HG03457 (cell line): ENCODE measurements at regions not wholly inside any gene's neighbourhood (a gene's known extent, or its start where the extent isn't known, plus 50 kb on each side); places are given as distances from the start of the nearest gene placed in this dataset.

ENCODE experiments used
- ATAC-seq: cut with Tn5 transposase; IDR thresholded peaks from one replicate; pipeline ENCODE4 v1.9.1; 2021; ENCODE audit warnings: moderate number of reproducible peaks; ENCODE audit not compliant: unreplicated experiment

GRCh38 chr7:108686494-108686893 lies 116.8 kb downstream of the DNAJB9 start:
- no peak for ATAC-seq

DNA sequence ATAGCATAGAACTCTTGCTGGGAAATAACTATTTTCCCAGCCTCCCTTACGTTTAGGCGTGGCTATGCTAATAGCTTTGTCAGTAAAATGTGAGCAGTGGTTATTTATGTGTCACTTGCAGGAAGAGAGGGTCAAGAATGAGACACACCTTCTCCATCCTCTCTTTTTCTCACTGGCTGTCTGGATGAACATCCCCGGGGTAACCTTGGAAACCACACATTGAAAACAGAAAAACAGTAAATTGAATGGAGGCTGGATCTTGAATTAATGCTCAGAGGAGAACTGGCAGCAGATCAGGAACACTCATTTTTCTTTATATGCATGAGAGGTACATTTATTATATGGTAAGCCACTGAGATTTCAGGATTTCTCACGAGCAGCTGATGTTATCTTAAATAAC lies 127.6 kb downstream of the DNAJB9 start:
- ATAC-seq, result no peak

DNA sequence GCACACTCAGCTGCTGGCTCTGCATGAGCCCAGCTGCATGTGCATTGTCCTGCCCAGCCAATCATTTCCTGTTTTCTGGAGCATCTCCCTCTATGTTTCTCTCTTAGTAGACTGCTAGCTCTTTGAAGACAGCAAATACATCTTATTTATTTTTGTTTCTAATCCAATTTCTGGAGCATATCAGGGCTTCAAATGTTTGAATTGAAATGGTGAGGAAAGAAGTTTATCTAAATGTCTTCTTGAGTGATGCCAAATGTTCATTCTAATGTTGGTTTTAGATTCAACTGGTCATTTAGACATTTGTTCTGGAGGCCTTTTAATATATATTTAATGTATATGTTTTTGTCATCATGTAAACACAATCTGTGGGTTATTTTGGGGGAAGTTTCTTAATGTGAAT lies 141.9 kb downstream of the DNAJB9 start:
- no peak for ATAC-seq

DNA sequence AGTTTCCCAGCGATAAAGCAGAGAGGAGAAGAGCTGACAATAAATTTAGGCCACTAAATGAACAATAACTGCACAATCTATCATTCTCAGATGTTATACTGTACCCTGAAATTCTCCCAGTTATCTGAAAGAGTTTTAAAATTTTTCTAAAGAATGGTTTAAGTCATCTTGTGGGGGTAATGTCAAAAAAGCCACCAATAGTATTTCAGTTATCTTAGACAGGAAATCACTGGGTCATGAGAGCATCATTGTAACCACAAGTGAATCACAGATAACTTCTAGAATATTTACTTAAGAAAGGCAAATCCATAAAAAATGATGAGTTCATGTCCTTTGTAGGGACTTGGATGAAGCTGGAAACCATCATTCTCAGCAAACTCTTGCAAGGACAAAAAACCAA lies 147.1 kb downstream of the DNAJB9 start:
- no peak for ATAC-seq

DNA sequence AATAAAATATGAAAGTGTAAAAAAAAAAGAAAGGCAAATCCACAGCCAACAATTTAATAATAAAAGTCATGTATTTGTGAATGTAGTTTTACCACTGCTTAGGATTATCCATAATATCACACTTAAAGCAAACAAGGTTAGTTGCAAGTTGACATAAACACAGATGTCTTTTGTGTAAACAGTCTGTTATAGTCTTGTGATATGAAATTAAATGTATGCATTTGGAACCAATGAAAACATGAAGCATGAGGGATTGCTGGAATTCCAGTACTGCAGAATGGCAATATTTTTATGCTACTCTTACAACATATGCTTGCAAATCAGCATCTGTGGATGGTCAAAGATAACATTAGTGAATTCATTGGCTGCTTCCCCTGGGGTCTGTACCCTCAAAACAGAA lies 148.1 kb downstream of the DNAJB9 start:
- ATAC-seq, result no peak

DNA sequence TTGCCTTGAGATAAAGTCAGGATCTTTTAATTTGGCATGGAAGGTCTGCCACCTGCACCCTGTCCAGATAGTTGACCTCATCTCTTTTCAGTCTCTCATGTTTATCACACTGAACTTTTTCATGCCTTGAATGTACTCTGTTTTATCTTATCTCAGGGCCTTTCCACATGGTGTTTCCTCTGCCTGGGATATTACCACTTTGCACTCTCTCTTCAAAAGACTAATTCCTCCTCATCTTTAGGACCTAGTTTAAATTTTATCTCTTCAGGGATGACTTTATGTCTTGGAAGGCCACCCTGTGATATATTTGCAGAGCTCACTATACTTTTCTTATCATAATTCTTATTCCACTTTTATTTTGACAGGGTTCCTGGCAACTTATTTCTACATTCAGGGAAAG lies 150.0 kb downstream of the DNAJB9 start:
- ATAC-seq, result no peak

DNA sequence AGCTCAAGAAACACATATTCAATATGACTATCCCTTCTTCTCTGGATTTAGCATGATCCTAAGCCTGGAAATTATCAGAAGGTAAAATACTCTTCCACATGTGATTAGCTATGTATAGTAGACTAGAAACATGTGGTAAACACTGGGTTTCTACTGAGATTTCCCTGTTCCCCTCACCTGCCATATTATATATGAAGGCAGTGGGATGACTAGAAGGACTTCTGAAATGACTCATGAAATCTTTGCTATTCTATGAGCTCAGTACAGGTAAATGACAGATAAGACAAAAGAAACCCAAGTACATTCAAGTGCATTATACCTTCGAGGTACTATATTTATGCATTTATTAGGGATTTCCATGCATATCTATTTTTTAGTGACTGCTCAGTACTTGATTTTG lies 152.9 kb downstream of the DNAJB9 start:
- no peak for ATAC-seq

DNA sequence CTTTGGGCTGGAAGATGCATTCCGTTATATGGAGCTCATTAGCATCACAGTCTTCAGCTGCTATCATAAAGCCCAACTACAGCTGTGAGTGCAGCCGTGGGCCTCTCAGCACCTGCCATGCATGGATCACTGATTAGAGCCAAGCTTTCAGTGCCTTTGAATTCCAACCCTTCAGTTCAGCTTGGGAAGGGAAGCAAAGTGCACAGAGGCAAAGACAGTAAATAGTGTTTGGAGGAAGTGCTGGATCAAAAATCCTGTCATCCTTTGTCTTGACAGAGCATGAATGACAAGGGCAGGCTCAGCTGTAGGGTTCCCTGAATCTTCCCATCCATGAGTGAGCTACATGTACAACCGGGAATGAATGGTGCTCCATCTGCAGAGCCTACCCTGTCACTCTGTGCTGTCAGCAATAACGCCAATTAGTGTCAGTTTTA lies 153.7 kb downstream of the DNAJB9 start:
- no peak for ATAC-seq

DNA sequence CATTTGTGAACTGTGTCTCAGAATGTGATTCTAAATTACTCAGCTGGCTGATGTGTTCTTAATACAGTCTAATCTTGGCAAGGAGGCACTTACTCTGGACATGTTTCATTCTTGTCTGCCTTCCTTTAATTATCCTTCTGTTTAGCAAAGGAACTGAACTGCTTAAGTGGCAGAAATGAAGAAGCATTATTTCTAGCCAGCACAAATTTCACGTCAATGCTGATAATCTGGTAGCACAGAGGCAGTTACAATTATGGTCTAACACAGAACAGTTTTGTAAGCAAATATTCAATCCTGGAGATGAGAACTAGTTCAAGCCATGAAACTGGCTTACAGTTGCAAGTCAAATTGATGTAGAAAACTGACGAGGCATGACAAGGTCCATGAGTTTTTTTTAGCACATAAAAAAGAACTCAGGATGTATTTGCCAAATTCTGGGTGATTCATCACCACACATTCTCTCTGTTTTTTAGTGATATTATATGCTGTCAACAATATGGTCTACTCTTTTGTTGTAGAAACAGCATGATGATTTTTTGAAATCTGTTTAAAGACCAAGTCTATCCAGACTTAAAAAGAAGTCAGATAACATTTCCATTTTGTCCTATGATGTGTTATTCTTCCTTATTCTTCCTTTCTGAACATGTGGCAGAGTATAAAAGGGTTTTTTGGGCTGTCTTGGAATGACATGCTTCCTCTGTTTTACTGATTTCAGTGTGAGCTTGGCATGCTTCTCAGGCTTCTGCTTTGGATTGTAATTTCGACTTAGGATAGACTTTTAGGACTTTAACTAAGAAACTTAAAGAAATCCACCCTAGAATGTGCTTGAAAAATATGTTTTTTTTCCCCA lies 154.8 kb downstream of the DNAJB9 start:
- ATAC-seq, result no peak

GRCh38 chr7:108735814-108736213 lies 166.1 kb downstream of the DNAJB9 start:
- ATAC-seq, result no peak

- ATAC-seq, result no peak
These were observed 166.7 kb downstream of the DNAJB9 start for GRCh38 chr7:108736221-108736891.

DNA sequence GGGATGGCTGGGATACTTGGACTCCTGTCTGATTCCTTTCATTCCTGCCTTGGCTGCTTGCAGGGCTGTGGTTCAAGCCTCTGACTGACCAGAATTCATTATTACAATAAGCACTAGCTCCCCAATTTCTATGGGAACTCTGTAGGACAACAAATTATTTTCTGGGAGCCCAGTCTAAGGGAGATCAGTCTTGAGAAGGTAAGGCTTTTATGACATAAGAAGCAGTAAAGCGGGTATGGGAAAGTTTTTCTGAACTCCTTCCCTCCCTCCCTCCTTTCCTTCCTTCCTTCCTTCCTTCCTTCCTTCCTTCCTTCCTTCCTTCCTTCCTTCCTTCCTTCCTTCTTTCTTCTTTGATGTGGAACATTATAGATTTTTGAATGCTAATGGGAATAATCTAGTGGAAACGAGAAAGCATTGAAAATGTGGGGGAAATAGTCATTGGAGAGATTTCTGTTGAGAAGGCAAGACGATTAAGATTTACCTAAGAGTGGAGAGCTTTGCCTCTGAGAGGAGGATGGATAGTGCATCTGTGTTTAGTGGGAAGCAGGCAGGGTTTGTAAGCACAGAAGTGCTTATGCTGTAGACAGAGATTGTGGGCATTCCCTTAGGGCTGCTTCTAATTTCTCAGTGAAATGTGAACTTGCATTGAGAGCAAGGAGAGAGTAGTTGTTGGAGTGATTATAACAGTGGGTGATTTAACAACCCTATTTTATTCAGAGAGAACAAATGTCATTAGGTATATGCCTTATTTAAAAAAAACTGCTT lies 201.5 kb downstream of the DNAJB9 start:
- no peak for ATAC-seq

- ATAC-seq, result no peak
These were observed 202.2 kb downstream of the DNAJB9 start for GRCh38 chr7:108771853-108772252.

- no peak for ATAC-seq
These were observed 208.3 kb downstream of the DNAJB9 start for GRCh38 chr7:108777966-108778365.

- ATAC-seq, result no peak
These were observed 219.8 kb downstream of the DNAJB9 start for GRCh38 chr7:108789451-108789850.

- ATAC-seq, result no peak
These were observed 224.8 kb downstream of the DNAJB9 start for GRCh38 chr7:108794466-108794865.

DNA sequence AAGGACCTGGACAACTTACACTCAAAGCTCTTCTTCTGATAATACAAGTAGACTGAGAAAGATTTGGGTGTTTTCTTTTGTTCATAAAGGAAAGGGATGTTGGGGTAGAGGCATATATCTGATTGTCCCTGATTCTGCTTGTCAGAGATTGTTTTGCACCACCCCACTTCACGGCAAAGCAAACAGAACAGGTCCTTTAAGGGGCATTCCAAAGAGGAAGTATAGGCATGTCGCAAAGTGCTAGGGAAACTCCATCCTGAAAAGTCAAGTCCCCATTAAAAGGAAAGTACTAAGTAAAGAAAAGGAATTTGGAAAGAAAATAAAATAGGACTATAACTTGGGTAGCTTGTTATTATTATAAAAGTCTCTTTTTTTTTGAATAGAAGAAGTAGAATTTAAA lies 233.0 kb downstream of the DNAJB9 start:
- no peak for ATAC-seq

DNA sequence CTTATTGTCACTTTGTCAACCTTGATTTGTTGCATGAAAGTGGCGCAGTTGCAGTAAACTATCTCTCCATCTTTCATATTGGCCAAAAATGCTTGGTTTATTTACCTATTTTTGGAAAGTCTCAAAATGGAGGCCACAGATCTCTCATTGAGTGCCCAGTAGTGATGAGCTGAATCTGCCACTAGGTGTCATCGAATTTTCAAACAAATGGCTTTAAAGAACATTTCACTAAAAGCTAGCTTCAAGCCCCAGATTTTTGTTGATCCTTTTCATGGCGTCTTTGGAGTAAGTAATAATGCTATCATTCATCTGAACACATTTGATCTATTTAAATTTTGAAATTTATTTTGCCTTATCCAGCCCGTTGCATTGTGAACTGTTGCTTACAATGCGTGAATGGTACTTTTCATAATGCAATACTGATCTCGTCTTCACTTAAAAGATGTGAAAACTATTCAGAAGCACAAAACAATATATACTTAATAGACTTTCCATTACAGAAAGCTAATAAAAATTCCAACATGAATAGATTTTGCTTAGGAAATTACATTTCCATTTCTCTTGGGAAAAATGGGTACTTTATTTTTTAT lies 236.2 kb downstream of the DNAJB9 start:
- no peak for ATAC-seq

- no peak for ATAC-seq
These were observed 239.0 kb downstream of the DNAJB9 start for GRCh38 chr7:108808549-108809266.

- ATAC-seq, result no peak
These were observed 239.7 kb downstream of the DNAJB9 start for GRCh38 chr7:108809356-108809755.
